ENCODE measurements at regions not wholly inside any gene's neighbourhood (a gene's known extent, or its start where the extent isn't known, plus 50 kb on each side); places are given as distances from the start of the nearest gene placed in this dataset.
"Not testable (repeated sequence)": the region's sequence is repeated elsewhere in the genome, so short reads cannot be mapped to it uniquely, and the experiment has no call there.

GRCh38 chr21:16132453-16132852 is 402.7 kb downstream of the USP25 start:
- H3K9ac ChIP-seq (ENCODE audit: low read depth, low read length); H3K4me1 ChIP-seq (ENCODE audit: insufficient read depth, low read length); H3K36me3 ChIP-seq (ENCODE audit: insufficient read depth, low read length); H3K9me3 ChIP-seq (ENCODE audit: control insufficient read depth, insufficient read depth, low read length): not testable (repeated sequence)

- Histone ChIP-seq H3K9ac (ENCODE audit: low read depth, low read length) (no peak overlapping the region), H3K9me3 (ENCODE audit: control insufficient read depth, insufficient read depth, low read length) (no peaks in the 10 kb centered on the region), H3K36me3 (ENCODE audit: insufficient read depth, low read length) (no peaks in the 10 kb centered on the region), H3K4me1 (ENCODE audit: insufficient read depth, low read length) (no peaks in the 10 kb centered on the region)
Measured at GRCh38 chr21:16133248-16133647, 403.5 kb downstream of the USP25 start.

- no peaks in the 10 kb centered on the region for H3K4me1 ChIP-seq (ENCODE audit: insufficient read depth, low read length)
- H3K36me3 ChIP-seq (ENCODE audit: insufficient read depth, low read length), result no peaks in the 10 kb centered on the region
- H3K9ac ChIP-seq (ENCODE audit: low read depth, low read length), result no peak overlapping the region
- no peaks in the 10 kb centered on the region for H3K9me3 ChIP-seq (ENCODE audit: control insufficient read depth, insufficient read depth, low read length)
Measured at GRCh38 chr21:16134134-16134533, 404.4 kb downstream of the USP25 start.

DNA sequence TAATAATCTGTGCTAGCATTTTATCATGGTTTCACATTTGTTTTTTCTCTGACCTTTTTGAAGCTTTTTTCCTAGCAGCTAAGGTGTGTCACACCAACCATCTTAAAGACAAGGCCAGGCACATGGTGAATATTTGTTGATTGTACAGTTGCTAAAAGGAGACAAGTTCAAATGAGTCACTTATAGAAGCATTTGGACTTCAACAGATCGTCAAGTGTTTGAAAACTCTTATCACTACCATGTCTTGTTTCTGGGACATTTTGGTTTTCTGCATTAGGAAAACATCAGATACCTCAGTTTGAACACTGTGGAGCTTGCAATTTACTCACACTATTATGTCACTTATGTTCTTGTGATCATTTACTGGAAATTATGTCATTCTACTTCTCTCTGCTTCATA is 407.3 kb downstream of the USP25 start:
- Histone ChIP-seq H3K9me3 (ENCODE audit: control insufficient read depth, insufficient read depth, low read length) (no peaks in the 10 kb centered on the region), H3K4me1 (ENCODE audit: insufficient read depth, low read length) (no peaks in the 10 kb centered on the region), H3K36me3 (ENCODE audit: insufficient read depth, low read length) (no peaks in the 10 kb centered on the region), H3K9ac (ENCODE audit: low read depth, low read length) (no peak overlapping the region)

- Histone ChIP-seq H3K9me3 (ENCODE audit: control insufficient read depth, insufficient read depth, low read length) (no peaks in the 10 kb centered on the region), H3K4me1 (ENCODE audit: insufficient read depth, low read length) (no peaks in the 10 kb centered on the region), H3K9ac (ENCODE audit: low read depth, low read length) (no peak overlapping the region), H3K36me3 (ENCODE audit: insufficient read depth, low read length) (no peaks in the 10 kb centered on the region)
Measured at GRCh38 chr21:16145052-16145451, 415.3 kb downstream of the USP25 start.

DNA sequence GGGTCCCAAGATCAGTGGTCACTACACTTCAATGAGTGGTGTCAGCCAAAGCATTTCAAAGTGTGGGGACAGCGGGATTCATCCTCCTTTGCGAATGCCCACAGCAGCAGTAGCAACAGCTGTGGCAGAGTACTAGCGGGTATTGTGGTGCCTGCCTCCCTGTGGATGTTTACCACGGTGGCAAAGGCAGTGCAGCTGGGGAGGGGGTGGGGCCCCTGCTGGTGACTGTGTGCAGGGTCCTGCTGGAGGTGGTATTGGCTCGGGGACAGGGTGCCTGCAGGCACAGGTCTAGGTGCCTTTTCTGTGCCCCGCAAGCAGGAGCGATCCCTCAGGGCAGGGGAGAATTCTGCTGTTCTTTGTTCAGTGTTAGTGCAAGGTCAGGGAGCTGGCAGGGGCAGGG is 415.7 kb downstream of the USP25 start:
- H3K9me3 ChIP-seq (ENCODE audit: control insufficient read depth, insufficient read depth, low read length), result no peaks in the 10 kb centered on the region
- H3K4me1 ChIP-seq (ENCODE audit: insufficient read depth, low read length), result no peaks in the 10 kb centered on the region
- no peak overlapping the region for H3K9ac ChIP-seq (ENCODE audit: low read depth, low read length)
- no peaks in the 10 kb centered on the region for H3K36me3 ChIP-seq (ENCODE audit: insufficient read depth, low read length)

GRCh38 chr21:16154321-16154720 is 424.5 kb downstream of the USP25 start:
- Histone ChIP-seq H3K36me3 (ENCODE audit: insufficient read depth, low read length) (no peaks in the 10 kb centered on the region), H3K9me3 (ENCODE audit: control insufficient read depth, insufficient read depth, low read length) (no peaks in the 10 kb centered on the region), H3K9ac (ENCODE audit: low read depth, low read length) (no peak overlapping the region), H3K4me1 (ENCODE audit: insufficient read depth, low read length) (peaks cover 6% of the 10 kb centered on the region)

DNA sequence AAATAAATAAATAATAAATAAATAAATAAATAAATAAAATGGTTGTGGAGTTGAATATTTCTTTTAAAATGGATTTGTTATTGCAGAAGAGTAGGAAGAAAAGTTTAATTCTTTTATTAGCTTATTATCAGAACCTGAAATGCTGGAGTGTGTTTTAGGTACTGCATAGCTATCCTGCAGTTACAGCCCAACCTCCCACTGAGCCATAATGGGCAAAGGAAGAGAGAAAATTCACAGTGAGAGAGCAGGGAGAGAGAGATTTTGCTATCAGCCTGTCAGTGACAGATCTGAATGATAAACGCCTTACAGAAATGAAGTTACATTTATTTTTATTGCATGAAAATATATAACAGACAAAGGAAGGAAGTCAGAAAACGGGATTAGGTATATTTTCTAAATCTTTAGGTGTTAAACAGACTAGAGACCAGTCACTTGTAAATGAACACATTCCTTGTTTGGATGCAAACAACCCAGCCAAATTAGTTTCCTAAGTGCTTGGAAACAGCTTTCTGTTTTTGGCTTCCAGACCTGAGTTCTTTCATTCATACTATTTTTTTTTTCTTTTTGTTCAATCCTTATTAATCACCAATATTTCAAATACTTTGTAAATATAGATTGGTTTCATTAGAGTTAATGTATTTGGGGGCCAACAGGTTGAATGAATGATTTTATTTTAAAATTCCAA is 425.3 kb downstream of the USP25 start:
- Histone ChIP-seq H3K36me3 (ENCODE audit: insufficient read depth, low read length) (no peaks in the 10 kb centered on the region), H3K9me3 (ENCODE audit: control insufficient read depth, insufficient read depth, low read length) (no peaks in the 10 kb centered on the region), H3K4me1 (ENCODE audit: insufficient read depth, low read length) (peaks cover 6% of the 10 kb centered on the region), H3K9ac (ENCODE audit: low read depth, low read length) (no peak overlapping the region)

DNA sequence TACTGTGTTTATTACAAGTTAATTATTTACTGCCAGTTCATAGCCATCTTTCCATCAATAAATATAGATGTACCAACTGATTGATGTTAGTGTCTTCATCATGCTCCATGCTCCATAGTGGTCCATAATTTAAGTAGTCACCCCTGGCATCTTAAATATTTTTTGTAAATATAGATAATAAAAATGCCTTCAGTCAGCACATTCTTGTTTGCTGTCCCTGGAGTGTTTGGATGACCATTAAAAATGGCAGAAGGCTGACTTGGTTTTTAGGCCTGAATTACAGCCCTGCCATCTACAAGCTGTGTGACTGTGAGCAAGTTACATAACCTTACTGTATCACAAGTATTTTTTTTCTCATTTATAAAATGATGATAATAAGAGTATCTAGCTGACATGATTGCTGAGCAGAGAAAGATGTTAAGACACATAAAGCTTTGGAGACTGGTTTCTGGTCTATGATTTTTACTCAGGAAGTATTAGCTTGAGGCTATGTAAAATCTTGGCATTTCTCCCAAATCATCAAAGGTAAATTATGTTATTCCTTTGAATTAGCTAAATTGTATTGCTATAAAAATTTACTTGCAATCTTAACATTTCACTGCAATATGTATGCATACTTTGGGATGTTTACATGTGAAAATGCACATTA is 427.2 kb downstream of the USP25 start:
- Histone ChIP-seq H3K4me1 (ENCODE audit: insufficient read depth, low read length) (peaks cover 6% of the 10 kb centered on the region), H3K9me3 (ENCODE audit: control insufficient read depth, insufficient read depth, low read length) (no peaks in the 10 kb centered on the region), H3K9ac (ENCODE audit: low read depth, low read length) (no peak overlapping the region), H3K36me3 (ENCODE audit: insufficient read depth, low read length) (no peaks in the 10 kb centered on the region)

DNA sequence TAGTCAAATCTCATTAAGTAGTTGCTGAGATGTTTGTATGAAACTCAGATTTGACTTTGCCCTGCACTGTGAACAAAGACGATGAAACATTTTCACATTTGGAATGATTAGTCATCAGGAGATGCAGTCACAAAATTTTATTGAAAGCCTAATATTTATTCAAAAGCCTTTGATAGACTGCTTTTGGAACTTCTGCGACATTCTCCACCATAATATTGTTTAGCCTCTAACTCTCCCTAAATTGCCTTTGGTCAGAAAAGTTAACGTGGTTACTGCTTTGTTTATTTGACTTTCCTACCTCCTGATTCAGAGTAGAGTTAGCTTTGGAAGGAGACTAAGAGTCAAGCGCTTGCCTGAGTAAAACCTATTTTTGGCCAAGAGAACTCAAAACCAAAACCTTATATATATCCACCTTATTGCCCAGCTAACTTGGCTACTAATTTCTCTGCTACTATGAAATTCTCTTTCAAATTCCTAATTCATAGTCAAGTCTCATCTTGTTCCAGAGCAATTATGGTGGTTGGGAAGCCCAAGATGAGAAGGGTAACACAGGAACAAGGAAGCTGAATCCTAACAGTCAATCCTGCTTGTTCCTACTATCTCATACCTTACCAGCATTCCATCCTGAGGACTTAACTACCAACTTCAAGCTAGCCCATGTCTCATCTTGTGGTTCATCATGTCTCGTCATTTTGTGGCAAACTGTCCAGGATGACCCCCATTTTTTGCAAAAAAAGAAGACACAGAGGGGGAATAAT is 429.6 kb downstream of the USP25 start:
- no peaks in the 10 kb centered on the region for H3K36me3 ChIP-seq (ENCODE audit: insufficient read depth, low read length)
- H3K4me1 ChIP-seq (ENCODE audit: insufficient read depth, low read length), result peaks cover 6% of the 10 kb centered on the region
- H3K9ac ChIP-seq (ENCODE audit: low read depth, low read length), result no peak overlapping the region
- no peaks in the 10 kb centered on the region for H3K9me3 ChIP-seq (ENCODE audit: control insufficient read depth, insufficient read depth, low read length)

DNA sequence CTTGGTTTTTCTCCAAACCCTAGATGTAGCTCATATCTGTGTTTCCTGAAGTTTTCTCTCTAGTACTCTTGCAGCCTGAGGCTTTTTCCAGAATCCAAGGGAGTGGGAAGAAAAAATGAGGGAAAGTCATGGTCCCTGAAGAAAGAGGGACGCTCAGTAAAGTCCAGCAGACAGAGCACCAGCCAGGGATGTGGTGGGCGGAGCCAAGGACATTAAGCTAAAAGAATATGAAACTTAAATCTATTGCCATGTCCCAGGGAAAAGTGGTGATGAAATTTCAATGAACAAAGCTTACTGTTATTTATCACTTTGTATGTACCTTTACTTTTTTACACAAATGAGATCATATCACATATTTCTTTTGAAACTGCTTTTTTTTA is 430.2 kb downstream of the USP25 start:
- Histone ChIP-seq H3K9ac (ENCODE audit: low read depth, low read length) (no peak overlapping the region), H3K4me1 (ENCODE audit: insufficient read depth, low read length) (peaks cover 6% of the 10 kb centered on the region; the same call in 1 of the 2 replicates), H3K36me3 (ENCODE audit: insufficient read depth, low read length) (no peaks in the 10 kb centered on the region), H3K9me3 (ENCODE audit: control insufficient read depth, insufficient read depth, low read length) (no peaks in the 10 kb centered on the region)

- Histone ChIP-seq H3K9me3 (ENCODE audit: control insufficient read depth, insufficient read depth, low read length) (no peaks in the 10 kb centered on the region), H3K4me1 (ENCODE audit: insufficient read depth, low read length) (no peaks in the 10 kb centered on the region), H3K36me3 (ENCODE audit: insufficient read depth, low read length) (no peaks in the 10 kb centered on the region), H3K9ac (ENCODE audit: low read depth, low read length) (no peak overlapping the region)
Measured at GRCh38 chr21:16162953-16163352, 433.2 kb downstream of the USP25 start.

DNA sequence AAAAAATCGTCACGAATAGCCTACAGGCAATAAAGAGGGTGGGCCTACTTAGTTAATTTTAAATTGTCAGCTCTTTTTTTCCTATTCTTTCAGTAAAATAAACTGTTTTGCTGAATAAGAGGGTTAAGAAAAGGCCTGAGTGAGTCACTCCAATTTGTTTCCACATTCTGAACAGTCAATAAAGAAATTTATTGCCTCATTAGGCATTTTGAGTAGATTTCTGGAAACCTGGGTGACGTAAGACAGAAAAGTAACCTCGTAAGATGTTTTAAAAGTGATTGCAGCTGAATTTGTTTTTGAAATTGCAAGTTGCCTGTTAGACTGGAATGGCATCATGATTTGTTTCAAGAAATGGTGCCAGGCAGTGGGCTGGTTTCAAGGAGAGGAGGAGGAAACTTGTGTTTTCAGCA is 439.3 kb downstream of the USP25 start:
- H3K9ac ChIP-seq (ENCODE audit: low read depth, low read length), result no peak overlapping the region

DNA sequence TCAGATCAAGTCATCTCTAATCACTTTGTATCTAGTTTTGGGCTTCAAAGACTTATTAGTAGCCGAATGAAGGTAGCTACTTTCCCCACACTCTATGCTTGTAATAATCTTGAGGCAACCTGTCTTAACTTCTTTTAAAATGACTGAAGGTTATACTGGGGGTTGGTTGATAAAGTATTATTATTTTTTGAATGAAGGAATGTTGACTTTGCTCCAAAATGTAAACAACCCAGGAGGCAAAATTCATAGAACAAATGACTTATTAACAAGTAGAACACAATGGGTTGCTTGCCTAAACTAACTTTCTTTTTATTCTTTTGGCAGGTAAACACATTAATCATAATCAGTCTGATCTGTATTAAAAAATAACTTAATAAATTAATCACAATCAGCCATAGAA is 440.0 kb downstream of the USP25 start:
- no peaks in the 10 kb centered on the region for H3K36me3 ChIP-seq (ENCODE audit: insufficient read depth, low read length)
- H3K9me3 ChIP-seq (ENCODE audit: control insufficient read depth, insufficient read depth, low read length), result no peaks in the 10 kb centered on the region
- H3K9ac ChIP-seq (ENCODE audit: low read depth, low read length), result no peak overlapping the region
- no peaks in the 10 kb centered on the region for H3K4me1 ChIP-seq (ENCODE audit: insufficient read depth, low read length)

More for the DNA sequence above, 439.3 kb downstream of the USP25 start:
- no peaks in the 10 kb centered on the region for H3K9me3 ChIP-seq (ENCODE audit: control insufficient read depth, insufficient read depth, low read length)
- H3K36me3 ChIP-seq (ENCODE audit: insufficient read depth, low read length), result no peaks in the 10 kb centered on the region
- no peaks in the 10 kb centered on the region for H3K4me1 ChIP-seq (ENCODE audit: insufficient read depth, low read length)

GRCh38 chr21:16176570-16176969 is 446.8 kb downstream of the USP25 start:
- peaks cover 14% of the 10 kb centered on the region for H3K4me1 ChIP-seq (ENCODE audit: insufficient read depth, low read length)
- no peak overlapping the region for H3K9ac ChIP-seq (ENCODE audit: low read depth, low read length)
- no peaks in the 10 kb centered on the region for H3K36me3 ChIP-seq (ENCODE audit: insufficient read depth, low read length)
- no peaks in the 10 kb centered on the region for H3K9me3 ChIP-seq (ENCODE audit: control insufficient read depth, insufficient read depth, low read length)

All from ES-I3 (cell line).